Mucosa of descending colon (tissue), 3 donors: ENCODE measurements at regions not wholly inside any gene's neighbourhood (a gene's known extent, or its start where the extent isn't known, plus 50 kb on each side); places are given as distances from the start of the nearest gene placed in this dataset.

Experiments
- ATAC-seq: fragments of 200-7000 bp; cut with Tn5 transposase; one replicate; pipeline ENCODE4 v1.9.1; 2020; ENCODE audit warnings: mild to moderate bottlenecking, moderate library complexity
- DNase-seq, 3 donors: peaks; one replicate each; pipeline ENCODE4 v3.0.0-alpha.2; 2020
- H3K36me3 ChIP-seq: fragments of 200-600 bp; one replicate; pipeline ENCODE4 v1.8.0; 2021; ENCODE audit warnings: low read depth, mild to moderate bottlenecking
- H3K4me1 ChIP-seq: fragments of 200-600 bp; one replicate; pipeline ENCODE4 v1.8.0; 2021; ENCODE audit warnings: low read depth, mild to moderate bottlenecking
- H3K4me3 ChIP-seq: fragments of 200-600 bp; one replicate; pipeline ENCODE4 v1.8.0; 2021; ENCODE audit warnings: mild to moderate bottlenecking
- H3K9me3 ChIP-seq: fragments of 200-600 bp; one replicate; pipeline ENCODE4 v1.8.0; 2021; ENCODE audit warnings: mild to moderate bottlenecking
- intact Hi-C, 2 donors: fragments of 100-400 bp; cut with DNase I in 1 of 2; cut with micrococcal nuclease in 1 of 2; formaldehyde crosslinking; loops; one replicate each; pipeline versions ENCODE4 v1.11.0 to v1.11.1; 2022; cut with DNase I, micrococcal nuclease
- TF ChIP-seq, protein P1 (sequence below): fragments of 200-600 bp; IDR thresholded peaks from one replicate; pipeline ENCODE4 v1.8.0; 2022; ENCODE audit warnings: antibody characterized with exemption, mild to moderate bottlenecking
- donor health status: DM: no; HTN: no; CAD: no; lungs with moderate emphysema.
- donor health status: DM: no; HTN: no; CAD: no.
- donor health status: DM: no; HTN: yes; CAD: no.

- TF ChIP-seq, protein P1, sequence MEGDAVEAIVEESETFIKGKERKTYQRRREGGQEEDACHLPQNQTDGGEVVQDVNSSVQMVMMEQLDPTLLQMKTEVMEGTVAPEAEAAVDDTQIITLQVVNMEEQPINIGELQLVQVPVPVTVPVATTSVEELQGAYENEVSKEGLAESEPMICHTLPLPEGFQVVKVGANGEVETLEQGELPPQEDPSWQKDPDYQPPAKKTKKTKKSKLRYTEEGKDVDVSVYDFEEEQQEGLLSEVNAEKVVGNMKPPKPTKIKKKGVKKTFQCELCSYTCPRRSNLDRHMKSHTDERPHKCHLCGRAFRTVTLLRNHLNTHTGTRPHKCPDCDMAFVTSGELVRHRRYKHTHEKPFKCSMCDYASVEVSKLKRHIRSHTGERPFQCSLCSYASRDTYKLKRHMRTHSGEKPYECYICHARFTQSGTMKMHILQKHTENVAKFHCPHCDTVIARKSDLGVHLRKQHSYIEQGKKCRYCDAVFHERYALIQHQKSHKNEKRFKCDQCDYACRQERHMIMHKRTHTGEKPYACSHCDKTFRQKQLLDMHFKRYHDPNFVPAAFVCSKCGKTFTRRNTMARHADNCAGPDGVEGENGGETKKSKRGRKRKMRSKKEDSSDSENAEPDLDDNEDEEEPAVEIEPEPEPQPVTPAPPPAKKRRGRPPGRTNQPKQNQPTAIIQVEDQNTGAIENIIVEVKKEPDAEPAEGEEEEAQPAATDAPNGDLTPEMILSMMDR, result no peak
- intact Hi-C loops, result no loop called here
- Histone ChIP-seq H3K36me3 (no peaks in the 10 kb centered on the region), H3K4me1 (no peaks in the 10 kb centered on the region), H3K9me3 (no peaks in the 10 kb centered on the region), H3K4me3 (no peak overlapping the region)
- no peak for ATAC-seq
- DNase-seq, result no peak
These were observed 92.7 kb upstream of the SMIM23 start for GRCh38 chr5:171692936-171693335.

- TF ChIP-seq, protein P1, result no peak
- DNase-seq (no peak), ATAC-seq (no peak)
- no peak overlapping the region for H3K4me3 ChIP-seq
- H3K4me1 ChIP-seq, result no peaks in the 10 kb centered on the region
- intact Hi-C loops, result no loop called here
- no peaks in the 10 kb centered on the region for H3K36me3 ChIP-seq
- H3K9me3 ChIP-seq, result no peaks in the 10 kb centered on the region
These were observed 92.2 kb upstream of the SMIM23 start for GRCh38 chr5:171693412-171693811.

DNA sequence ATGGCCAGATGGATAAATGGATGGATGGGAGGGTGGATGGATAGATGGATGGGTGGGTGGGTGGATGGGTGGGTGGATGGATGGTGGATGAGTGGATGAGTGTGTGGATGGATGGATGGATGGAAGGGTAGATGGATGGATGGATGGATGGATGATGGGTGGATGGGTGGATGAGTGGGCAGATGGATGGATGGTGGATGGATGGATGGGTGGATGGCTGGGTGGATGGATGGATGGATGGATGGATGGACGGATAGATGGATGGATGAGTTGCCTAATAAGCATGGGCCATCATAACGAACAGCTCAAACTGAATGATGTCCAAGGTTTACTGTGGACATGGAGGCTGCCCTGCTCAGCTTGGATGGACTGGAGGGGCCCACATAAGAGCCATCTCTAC is 89.8 kb upstream of the SMIM23 start:
- intact Hi-C loops, result no loop called here
- no peaks in the 10 kb centered on the region for H3K4me1 ChIP-seq
- no peaks in the 10 kb centered on the region for H3K36me3 ChIP-seq
- no peak for DNase-seq
- no peak overlapping the region for H3K4me3 ChIP-seq
- no peaks in the 10 kb centered on the region for H3K9me3 ChIP-seq
- TF ChIP-seq, protein P1, result no peak
- ATAC-seq, result no peak

- no peaks in the 10 kb centered on the region for H3K4me1 ChIP-seq
- H3K4me3 ChIP-seq, result no peak overlapping the region
- intact Hi-C loops, result no loop called here
- DNase-seq (no peak), ATAC-seq (no peak)
- no peaks in the 10 kb centered on the region for H3K36me3 ChIP-seq
- no peaks in the 10 kb centered on the region for H3K9me3 ChIP-seq
- TF ChIP-seq, protein P1, result no peak
These were observed 88.2 kb upstream of the SMIM23 start for GRCh38 chr5:171697221-171698102.

- H3K36me3 ChIP-seq, result no peaks in the 10 kb centered on the region
- intact Hi-C loops, result no loop called here
- no peaks in the 10 kb centered on the region for H3K4me1 ChIP-seq
- ATAC-seq (no peak), DNase-seq (no peak)
- no peaks in the 10 kb centered on the region for H3K9me3 ChIP-seq
- H3K4me3 ChIP-seq, result no peak overlapping the region
- TF ChIP-seq, protein P1, result no peak
These were observed 85.2 kb upstream of the SMIM23 start for GRCh38 chr5:171700318-171700912.
